ENCODE measurements at regions not wholly inside any gene's neighbourhood (a gene's known extent, or its start where the extent isn't known, plus 50 kb on each side); places are given as distances from the start of the nearest gene placed in this dataset.

DNA sequence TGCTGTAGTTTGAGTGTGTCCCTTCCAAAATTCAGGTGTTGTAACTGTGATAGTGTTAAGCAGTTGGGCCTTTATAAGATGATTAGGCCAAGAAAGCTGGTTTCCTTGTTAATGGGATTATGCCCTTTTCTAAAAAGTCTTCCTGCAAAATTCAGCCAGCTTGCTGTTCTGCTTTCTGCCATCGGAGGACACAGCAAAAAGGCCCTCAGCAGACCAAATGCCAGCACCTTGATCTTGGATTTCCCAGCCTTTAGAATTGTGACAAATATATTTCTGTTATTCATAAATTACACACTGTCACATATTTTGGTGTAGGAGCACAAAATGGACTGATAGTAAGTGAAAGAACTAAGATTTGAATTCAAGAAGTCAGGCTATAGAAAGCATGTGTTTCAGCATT, 203.2 kb downstream of the IZUMO3 start:
- intact Hi-C loops (cut with DNase I): no loop called here
- Histone ChIP-seq H3K4me3 (no peak overlapping the region), H3K36me3 (no peaks in the 10 kb centered on the region), H3K9me3 (peaks cover 0 to 10% (median 0%) of the 10 kb centered on the region in 12 donors), H3K27ac (no peak overlapping the region), H3K27me3 (no peaks in the 10 kb centered on the region), H3K4me1 (no peaks in the 10 kb centered on the region)
- ATAC-seq: no peak
- no peak for DNase-seq
- 73 to 91% (median 86%) methylated on average over 1 of the region's 1 CpG for WGBS, 4 donors
- TF ChIP-seq, protein P1, sequence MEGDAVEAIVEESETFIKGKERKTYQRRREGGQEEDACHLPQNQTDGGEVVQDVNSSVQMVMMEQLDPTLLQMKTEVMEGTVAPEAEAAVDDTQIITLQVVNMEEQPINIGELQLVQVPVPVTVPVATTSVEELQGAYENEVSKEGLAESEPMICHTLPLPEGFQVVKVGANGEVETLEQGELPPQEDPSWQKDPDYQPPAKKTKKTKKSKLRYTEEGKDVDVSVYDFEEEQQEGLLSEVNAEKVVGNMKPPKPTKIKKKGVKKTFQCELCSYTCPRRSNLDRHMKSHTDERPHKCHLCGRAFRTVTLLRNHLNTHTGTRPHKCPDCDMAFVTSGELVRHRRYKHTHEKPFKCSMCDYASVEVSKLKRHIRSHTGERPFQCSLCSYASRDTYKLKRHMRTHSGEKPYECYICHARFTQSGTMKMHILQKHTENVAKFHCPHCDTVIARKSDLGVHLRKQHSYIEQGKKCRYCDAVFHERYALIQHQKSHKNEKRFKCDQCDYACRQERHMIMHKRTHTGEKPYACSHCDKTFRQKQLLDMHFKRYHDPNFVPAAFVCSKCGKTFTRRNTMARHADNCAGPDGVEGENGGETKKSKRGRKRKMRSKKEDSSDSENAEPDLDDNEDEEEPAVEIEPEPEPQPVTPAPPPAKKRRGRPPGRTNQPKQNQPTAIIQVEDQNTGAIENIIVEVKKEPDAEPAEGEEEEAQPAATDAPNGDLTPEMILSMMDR (IDR thresholded peaks at IDR 0.05): no peak
- no peak for TF ChIP-seq POLR2A (IDR thresholded peaks at IDR 0.05)

GRCh38 chr9:24333629-24334028, 212.1 kb downstream of the IZUMO3 start:
- TF ChIP-seq, protein P1 (IDR thresholded peaks at IDR 0.05): no peak
- TF ChIP-seq POLR2A (IDR thresholded peaks at IDR 0.05): no peak
- peaks cover 0 to 3% (median 0%) of the 10 kb centered on the region in 12 donors for H3K9me3 ChIP-seq
- H3K4me3 ChIP-seq: no peak overlapping the region
- H3K36me3 ChIP-seq: no peaks in the 10 kb centered on the region
- ATAC-seq (no peak), DNase-seq (no peak)
- no peaks in the 10 kb centered on the region for H3K4me1 ChIP-seq
- no peaks in the 10 kb centered on the region for H3K27me3 ChIP-seq
- no peak overlapping the region for H3K27ac ChIP-seq
- intact Hi-C loops (cut with DNase I): no loop called here
- 34 to 46% (median 42%) methylated on average over 2 of the region's 2 CpGs for WGBS, 4 donors

GRCh38 chr9:24298912-24299311, 246.8 kb downstream of the IZUMO3 start:
- peaks cover 0 to 23% (median 9%) of the 10 kb centered on the region in 12 donors for H3K9me3 ChIP-seq
- no peak for TF ChIP-seq POLR2A (IDR thresholded peaks at IDR 0.05)
- TF ChIP-seq, protein P1 (IDR thresholded peaks at IDR 0.05): no peak
- no peaks in the 10 kb centered on the region for H3K4me1 ChIP-seq
- WGBS, 4 donors: 80 to 86% (median 84%) methylated on average over 4 of the region's 4 CpGs
- H3K27me3 ChIP-seq: no peaks in the 10 kb centered on the region
- H3K27ac ChIP-seq: no peak overlapping the region
- no peak for ATAC-seq
- intact Hi-C loops (cut with DNase I): no loop called here
- H3K36me3 ChIP-seq: no peaks in the 10 kb centered on the region
- H3K4me3 ChIP-seq: no peak overlapping the region
- no peak for DNase-seq

- no peaks in the 10 kb centered on the region for H3K27me3 ChIP-seq
- no peak overlapping the region for H3K4me3 ChIP-seq
- H3K27ac ChIP-seq: no peak overlapping the region
- H3K36me3 ChIP-seq: no peaks in the 10 kb centered on the region
- TF ChIP-seq POLR2A (IDR thresholded peaks at IDR 0.05): no peak
- TF ChIP-seq, protein P1 (IDR thresholded peaks at IDR 0.05): no peak
- intact Hi-C loops (cut with DNase I): no loop called here
- no peaks in the 10 kb centered on the region for H3K4me1 ChIP-seq
- DNase-seq (no peak), ATAC-seq (no peak)
- peaks cover 0 to 14% (median 2%) of the 10 kb centered on the region in 12 donors for H3K9me3 ChIP-seq
- 84 to 92% (median 91%) methylated on average over 2 of the region's 2 CpGs for WGBS, 4 donors
Observed at GRCh38 chr9:24297931-24298330, 247.8 kb downstream of the IZUMO3 start.
